HPDE6-E6E7 (cell line): ENCODE measurements at regions not wholly inside any gene's neighbourhood (a gene's known extent, or its start where the extent isn't known, plus 50 kb on each side); places are given as distances from the start of the nearest gene placed in this dataset.
"Not testable (repeated sequence)": the region's sequence is repeated elsewhere in the genome, so short reads cannot be mapped to it uniquely, and the experiment has no call there.

ENCODE experiments used
- DNase-seq: peaks from one replicate; pipeline ENCODE4 v3.0.0; 2011; ENCODE audit warnings: missing footprints; ENCODE audit errors: extremely low spot score

DNA sequence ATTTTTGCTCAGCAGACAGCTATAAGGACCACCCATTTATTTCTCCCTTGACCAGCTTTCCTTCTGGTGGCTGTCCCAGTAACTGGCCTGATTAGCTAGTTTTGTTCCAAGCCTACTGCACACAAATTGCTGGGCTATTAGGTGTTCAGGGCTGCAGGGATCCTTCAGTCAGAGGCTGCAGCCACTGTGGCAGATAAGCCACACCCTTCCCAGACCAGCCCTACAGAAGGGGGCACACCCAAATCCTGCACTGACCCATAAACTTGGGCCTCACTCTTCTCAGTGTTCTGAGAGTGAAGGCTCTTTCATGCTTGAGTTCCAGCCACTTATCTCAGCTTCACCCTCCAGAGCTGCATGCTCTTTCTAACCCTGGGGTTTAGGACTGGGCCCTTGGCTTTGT is 200.0 kb downstream of the AASDHPPT start:
- no peak for DNase-seq

DNA sequence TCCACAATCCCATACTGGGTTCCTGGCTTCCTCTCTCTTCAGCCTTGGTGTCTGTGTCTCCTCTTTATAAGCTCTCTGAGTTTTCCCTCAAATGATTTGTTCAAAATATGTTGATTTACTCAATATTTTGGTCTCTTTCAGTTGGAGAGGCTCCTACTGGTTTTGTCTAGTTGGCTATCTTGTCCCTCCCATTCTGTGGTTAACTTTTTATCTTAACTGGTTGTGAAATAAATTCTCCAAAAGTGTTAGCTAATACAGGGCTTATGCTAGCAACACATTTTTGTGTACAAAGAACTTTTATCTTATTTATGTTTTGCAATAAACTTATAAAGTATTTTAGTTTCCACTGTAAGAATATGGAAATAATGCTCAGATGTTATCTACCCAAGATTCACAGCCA is 200.9 kb downstream of the AASDHPPT start:
- DNase-seq = no peak

DNA sequence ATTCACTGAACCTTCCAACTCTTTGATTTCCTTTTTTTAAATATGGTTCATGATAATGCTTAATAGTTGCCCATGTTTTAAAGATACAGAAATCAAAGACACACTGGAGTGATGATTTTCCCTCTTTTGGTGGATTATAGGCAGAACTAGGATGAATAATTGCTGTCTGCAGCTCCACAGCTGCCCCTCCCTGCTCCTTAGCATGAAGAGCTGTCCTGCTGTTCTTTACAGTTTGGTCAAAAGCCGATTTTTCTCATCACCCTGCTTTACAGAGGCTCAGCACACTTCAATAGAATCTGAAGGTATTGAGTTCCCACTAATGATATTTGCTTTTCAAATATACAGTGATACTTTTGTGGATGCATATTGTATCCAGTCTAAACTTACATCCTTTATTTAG is 202.6 kb downstream of the AASDHPPT start:
- no peak for DNase-seq

DNA sequence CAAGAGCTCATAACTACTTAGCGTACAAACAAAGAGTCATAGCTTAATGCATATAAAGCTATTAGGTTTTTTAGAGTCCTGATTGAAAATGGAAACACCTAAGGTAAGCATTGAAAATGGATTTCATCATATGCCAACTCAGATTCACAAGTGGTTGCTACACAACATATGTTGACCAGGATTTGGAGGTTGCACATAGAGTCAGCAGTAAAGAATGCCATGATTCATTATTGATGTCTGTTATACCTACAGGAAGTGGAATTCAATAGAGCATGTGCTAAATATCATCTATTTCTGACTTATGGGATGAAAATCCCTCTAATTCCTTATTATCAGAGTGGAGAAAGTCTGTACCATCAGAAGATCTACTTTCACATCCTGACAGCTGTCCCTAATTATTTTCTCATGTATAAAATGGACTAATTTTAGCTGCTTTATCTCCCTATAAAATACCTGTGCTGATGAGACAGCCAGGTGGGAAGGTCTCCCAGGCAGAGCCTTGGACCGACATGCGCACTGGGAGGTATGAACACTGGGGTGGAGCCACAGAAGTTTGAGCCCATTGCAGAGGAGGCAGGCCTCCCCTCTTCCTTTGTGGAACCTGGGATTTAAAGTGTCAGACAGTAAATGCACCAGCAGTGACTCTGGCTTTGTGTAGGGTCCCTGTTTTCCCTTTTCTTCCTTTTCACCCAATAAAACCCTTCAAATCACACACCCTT is 204.2 kb downstream of the AASDHPPT start:
- DNase-seq = peak; percentile 75

DNA sequence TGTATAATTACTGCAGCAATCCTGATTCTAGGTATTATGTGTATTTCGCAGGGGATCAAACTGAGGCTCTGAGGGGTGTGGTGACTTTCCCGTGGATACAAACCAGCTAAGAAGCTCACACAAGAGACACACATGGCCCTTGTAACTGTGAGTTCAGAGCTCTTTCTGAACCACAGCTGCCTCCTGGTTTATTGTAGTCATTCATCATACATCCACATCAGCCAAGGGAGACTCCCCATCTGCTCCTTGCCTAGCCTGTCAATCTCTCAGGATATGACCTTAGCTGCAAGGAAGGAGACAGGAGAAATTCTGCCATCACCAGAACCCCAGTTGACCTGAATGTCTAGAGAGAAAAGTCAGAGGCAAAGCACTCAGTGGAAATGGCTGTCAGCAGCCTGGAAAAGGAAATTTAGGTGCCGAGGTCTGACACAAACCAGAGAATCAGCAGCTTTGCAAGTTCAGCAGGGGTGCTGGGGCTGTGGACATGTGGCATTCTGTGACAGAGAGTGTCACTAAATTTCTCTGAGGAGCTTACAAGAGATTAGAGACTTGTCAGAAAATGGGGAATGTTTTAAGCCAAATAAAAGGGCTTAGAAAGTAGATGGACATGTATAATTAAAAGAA is 209.5 kb downstream of the AASDHPPT start:
- DNase-seq = no peak

DNA sequence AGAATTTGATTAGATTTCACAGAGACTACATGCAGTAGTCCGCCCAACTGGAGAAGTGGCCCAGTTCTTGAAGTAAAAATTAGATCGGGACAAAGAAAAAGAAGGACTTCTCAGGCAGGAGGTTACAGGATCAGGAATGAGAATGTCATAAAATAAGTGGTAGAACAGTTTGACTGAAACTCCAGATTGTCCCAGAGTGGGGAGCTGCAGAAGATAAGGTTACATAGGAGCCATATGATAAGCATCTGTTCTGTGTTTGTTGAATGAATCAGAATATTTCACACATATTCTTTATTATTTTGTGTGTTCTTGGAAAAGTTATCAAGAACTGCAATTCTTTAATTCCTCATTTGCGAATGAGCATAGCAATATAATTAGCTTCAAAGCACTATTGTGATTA is 210.6 kb downstream of the AASDHPPT start:
- DNase-seq = no peak

DNA sequence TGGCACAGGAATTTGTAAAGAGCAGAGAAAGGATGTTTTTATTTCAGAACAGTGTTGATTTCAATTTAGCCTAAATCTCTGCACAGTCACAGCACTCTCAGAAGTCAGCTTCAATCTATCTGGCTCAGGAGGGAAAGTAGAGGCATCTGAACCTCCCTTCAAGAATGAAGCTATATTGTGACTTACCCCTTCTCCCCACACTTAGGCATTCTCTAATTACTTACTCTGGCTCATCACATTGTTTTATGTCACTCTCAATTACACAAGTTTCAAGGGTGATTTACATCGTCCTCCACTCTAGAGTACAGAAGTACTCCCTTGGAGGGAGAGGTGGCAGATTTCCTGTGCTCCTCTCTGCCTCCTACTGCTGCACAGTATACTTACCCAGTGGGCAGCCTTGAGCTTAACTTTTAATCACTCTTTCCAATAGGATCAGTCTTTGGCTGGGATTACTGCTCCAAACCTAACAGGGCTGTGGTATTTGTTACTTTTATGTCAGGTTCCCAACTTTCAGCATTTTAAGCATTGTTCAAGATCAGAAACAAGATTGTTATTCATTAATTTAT is 211.4 kb downstream of the AASDHPPT start:
- DNase-seq = no peak

DNA sequence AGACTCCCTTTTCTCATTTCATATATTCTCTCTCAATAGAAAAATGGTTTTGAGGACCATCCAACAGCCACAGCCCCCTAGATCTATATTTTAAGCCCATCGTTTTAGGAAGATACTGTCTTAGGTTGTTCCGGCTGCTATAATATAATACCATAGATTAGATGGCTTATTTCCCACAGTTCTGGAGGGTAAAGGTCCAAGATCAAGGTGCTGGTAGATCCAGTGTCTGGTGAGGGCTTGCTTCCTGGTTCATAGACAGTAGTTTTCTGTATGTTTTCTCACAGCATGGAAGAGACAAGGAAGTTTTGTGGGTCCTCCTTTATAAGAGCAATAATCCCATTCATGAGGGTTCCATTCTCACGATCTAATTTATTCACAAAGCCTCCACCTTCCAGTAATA is 215.1 kb downstream of the AASDHPPT start:
- DNase-seq = no peak

DNA sequence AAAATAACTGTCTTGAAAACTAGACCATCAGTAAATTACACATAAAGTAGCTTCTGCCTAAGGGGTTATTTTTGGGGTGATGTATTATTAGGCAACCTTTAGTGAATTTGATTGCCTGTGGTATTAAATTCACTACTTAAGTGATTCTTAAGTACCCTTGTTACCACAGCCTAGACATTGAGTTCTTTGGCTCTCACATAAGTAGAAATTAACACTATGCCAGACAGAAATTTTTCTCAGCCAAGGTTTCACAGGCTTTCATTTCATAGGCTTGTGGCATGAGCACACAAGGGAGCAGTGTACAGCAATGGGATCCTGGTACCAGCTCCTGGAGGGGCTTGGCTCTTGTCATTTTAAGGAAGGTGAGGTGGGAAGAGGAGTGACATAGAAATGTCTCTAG is 218.5 kb downstream of the AASDHPPT start:
- no peak for DNase-seq

DNA sequence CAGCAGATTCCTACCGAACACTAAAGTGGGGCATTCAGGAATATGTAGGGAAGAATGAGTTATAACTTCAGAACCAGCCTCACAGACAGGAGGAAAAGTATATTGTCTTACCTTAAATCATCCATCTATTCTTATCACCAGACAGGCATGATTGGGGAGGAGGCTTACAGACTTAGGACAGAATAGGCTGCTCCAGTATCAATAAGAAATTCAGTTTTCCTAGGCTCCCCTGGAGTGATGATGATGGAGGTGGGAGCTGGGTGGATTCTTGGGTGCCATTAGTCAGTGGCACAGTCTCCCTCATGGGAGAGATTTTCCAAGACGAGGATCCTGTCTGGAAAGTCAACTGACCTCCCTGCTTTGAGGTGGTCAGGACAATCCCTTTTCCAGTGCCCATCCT is 225.0 kb downstream of the AASDHPPT start:
- DNase-seq = no peak

DNA sequence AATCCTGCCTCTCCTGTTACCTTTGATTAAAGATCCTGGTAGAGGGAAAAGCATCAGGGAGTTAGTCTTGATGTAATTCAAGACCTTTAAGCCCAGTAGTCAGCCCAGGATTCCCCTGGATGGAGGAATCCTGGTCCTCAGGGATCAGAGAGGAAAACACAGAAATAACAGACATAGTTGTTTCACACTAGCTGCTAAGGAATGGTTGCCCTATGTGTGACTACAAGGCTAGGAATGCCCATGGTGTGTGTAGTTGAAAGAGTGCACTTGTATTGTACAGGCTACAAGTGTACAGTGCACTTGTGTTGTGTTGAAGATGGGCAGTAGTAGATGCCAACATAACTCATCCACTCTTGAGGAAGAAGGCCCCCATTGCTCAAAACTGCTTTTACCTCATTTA is 226.8 kb downstream of the AASDHPPT start:
- DNase-seq = no peak

DNA sequence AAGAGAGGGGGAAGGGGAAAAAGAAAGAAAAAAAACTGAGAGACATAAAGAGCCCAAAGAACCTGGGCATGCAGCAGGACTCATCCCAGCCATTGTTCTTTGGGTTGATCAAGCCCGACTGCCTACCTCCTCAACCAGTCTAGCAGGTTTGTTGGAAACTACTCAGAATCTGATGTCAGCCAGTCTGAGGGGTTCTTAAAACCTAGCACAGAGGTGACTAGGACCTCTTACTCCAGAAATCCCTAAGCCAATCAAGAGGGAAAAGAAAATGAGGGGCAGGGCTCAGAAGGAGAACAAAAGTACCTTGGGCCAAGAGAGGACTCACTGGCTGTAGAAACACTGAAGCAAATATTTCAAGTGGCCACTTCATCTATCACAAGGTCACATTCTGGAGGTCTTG is 228.0 kb downstream of the AASDHPPT start:
- DNase-seq = peak; percentile 41

DNA sequence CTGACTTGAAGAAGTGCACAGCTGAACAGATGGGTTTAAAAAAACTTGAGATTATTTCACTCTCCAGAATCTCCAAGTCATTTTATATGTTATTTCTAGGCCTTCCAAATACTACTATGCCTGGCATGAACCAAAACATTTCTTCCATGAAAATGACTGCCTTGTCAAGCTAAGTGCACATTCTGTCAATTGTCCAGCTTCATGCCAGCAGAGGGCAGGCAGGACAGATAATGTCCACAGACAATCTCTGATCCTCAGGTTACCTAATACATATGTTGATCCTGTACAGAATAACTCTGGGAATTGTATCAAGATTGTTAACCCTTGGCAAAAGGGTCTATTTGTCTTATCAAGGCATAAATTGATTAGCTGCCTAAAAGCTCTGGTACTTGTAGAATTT is 229.5 kb downstream of the AASDHPPT start:
- DNase-seq = peak; percentile 4

DNA sequence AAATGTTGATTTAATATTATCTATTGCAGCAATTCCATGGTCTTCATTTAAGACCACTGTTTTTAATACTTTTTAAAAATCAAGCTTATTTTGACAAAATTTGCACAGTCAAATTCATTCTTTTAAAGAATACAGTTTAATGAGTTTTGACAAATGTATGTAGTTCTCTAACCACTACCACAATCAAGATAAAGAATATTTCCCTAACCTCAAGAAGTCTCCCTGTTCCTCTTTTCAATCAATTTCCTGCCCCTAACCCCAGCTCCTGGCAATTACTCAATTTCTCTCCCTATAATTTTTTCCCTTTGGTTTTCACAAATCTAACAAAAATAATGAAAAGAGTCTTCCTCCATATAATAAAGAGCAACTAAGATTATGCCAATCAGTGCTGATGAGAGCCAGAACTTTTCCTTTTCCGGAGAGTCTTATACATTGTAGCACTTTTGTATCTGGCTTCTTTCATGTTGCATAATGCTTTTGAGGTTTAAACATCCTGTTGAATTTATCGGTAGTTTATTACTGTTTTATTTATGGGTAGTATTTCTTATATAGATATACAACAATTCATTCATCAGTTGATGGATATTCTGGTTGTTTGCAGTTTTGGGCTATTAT is 231.7 kb downstream of the AASDHPPT start:
- DNase-seq = no peak

DNA sequence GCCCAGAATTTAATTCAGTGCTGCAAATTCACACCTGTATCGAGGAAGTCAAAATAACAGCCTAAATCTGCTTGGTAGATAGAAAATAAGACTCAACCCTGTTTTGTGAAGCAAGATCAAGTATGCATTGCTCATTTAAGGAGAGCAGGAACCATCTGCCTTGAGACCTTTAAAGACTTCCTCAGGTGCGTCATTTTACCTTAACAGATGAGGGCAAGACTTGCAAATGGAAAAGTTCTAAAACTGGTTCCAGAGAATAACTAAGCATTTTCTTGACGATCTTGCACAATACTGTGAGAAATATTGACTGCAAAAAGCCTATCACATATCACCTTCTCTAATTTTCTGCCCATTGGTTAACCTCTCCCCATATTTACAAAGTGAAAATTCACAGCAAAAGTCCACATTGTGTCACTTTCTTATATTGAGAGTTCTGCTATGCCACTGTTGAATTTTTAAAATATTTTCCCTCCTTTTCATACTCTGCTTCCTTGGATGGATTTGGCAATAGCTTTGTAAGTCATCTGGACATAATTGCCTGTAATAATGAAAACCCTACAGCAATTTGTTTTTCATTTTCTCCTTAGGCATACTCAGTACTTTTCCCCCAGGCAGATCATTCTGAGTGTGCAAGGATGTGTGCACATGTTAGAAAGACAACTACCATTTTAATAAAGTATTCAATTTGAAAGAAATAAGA is 234.2 kb downstream of the AASDHPPT start:
- no peak for DNase-seq

DNA sequence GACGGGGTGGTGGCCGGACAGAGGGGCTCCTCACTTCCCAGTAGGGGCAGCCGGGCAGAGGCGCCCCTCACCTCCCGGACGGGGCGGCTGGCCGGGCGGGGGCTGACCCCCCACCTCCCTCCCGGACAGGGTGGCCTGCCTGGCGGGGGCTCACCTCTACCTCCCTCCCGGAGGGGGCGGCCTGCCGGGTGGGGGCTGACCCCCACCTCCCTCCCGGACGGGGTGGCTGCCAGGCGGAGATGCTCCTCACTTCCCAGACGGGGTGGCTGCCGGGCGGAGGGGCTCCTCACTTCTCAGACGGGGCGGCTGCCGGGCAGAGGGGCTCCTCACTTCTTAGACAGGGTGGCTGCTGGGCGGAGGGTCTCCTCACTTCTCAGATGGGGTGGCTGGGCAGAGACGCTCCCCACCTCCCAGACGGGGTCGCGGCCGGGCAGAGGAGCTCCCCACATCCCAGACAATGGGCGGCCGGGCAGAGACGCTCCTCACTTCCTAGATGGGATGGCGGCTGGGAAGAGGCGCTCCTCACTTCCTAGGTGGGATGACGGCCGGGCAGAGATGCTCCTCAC is 239.8 kb downstream of the AASDHPPT start:
- DNase-seq = not testable (repeated sequence)

DNA sequence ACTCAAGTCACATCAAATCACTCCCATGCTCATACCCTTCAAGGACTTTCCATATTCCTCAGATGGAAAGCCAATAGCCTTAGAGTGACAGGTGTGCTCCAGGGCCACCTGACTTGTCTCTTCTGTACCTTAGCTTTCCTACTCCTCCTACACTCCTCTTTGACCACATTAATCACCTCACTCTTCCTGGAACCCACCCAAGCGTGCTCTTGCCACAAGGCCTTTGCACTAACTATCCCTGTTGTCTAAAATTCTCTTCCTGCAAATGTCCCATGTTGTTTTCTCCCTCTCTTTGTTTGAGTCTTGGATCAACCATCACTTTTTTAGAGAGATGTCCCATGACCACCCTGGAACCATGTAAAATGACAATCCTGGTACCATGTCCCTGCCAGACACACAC is 244.1 kb downstream of the AASDHPPT start:
- DNase-seq = no peak

DNA sequence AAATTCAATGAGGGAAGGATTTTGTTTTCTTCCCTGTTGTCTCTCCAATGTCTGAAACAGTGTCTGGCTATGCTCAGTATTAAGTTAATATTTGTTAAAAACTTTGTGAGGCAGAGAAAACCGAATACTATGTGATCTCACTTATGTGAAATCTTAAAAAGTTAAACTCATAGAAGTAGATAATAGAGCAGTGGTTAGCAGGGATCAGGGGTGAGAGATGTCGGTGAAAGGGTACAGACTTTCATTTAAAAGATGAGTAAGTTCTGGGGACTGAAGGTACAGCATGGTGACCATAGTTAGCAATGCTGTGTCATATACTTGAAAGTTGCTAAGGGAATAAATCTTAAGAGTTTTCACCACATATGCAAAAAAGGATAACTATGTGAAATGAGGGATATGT is 244.6 kb downstream of the AASDHPPT start:
- no peak for DNase-seq

DNA sequence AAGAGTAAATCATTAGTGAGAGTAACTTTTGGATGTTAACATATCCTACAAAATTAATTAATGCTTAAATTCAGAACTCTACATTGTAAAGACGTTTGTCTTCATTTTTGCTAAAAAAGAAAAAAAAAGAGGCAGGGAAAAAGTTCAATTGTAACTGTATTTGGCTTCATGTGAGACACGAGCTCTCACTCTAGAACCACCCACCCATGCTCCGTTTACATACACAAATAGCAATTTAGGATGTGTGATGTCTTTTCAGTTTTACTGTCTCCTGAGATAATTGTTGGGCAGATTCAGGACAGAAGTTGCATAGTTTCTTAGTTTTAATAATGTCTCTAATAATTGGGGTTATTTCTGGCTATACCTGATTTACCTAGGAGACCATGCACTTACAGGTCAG is 248.6 kb downstream of the AASDHPPT start:
- no peak for DNase-seq

DNA sequence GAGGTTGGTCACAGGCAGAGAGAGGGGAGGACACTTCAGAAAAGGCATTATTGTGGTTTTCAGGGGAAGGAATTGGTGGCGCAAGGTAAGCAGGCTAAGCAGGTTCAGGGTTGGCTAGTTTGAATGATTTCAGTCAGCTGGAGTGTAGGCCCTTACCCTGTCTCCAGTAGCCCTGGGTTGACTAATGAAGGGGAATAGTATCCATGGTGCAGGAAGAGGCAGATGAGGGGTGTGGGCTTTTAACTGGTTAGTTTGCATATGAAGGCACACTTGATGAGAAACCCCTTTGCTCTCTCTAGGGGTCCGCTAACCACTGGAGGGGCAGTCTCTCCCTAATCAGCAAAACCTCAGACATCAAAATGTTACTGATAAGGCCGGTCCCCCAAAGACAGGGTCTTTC is 249.7 kb downstream of the AASDHPPT start:
- DNase-seq = no peak

DNA sequence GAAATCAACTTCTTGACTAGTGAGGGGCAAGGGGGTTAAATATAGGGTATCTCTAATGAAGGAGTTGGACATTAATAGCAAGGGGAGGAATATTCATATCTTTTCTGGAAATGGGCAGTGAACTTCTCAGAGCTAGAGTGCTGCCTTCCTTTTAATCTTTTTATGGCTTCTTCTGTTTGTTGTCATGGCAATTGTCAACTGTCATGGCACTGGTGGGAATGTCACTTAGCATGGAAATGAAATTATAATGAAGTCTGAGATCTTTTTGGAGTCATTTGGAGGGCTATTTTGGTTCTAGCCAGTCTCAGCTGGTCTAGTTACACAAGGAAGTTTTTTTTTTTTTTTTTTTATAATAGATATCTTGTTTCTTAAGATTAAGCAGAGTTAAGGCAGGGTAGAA is 250.2 kb downstream of the AASDHPPT start:
- DNase-seq = no peak
